Neural progenitor cell (in vitro differentiated cells): ENCODE measurements at regions not wholly inside any gene's neighbourhood (a gene's known extent, or its start where the extent isn't known, plus 50 kb on each side); places are given as distances from the start of the nearest gene placed in this dataset.

ENCODE experiments used
- DNase-seq: peaks from one replicate; pipeline ENCODE4 v3.0.0-alpha.2; 2016; ENCODE audit warnings: low spot score
- H2AFZ ChIP-seq: fragments of 200-600 bp; sonication (generic); replicated peaks from 2 replicates; pipeline ENCODE4 v1.6.1; 2016; ENCODE audit warnings: antibody characterized with exemption
- H3F3A ChIP-seq: fragments of 200-600 bp; sonication (generic); 2 replicates; pipeline ENCODE4 v1.6.1; 2016; ENCODE audit warnings: antibody characterized with exemption, low read depth
- H3K27ac ChIP-seq: fragments of 200-600 bp; sonication (generic); 2 replicates; pipeline ENCODE4 v1.5.1; 2016; ENCODE audit warnings: mild to moderate bottlenecking
- H3K27me3 ChIP-seq: fragments of 200-600 bp; sonication (generic); 2 replicates; pipeline ENCODE4 v1.6.1; 2016; ENCODE audit warnings: mild to moderate bottlenecking, moderate library complexity
- H3K36me3 ChIP-seq: fragments of 200-600 bp; sonication (generic); 2 replicates; pipeline ENCODE4 v1.5.1; 2016
- H3K4me1 ChIP-seq: fragments of 200-600 bp; sonication (generic); 2 replicates; pipeline ENCODE4 v1.6.1; 2016; ENCODE audit warnings: mixed run types
- H3K4me2 ChIP-seq: fragments of 200-600 bp; sonication (generic); 2 replicates; pipeline ENCODE4 v1.6.1; 2016
- H3K4me3 ChIP-seq: fragments of 200-600 bp; sonication (generic); 2 replicates; pipeline ENCODE4 v1.5.1; 2016
- H3K79me2 ChIP-seq: fragments of 200-600 bp; sonication (generic); 2 replicates; pipeline ENCODE4 v1.6.1; 2016; ENCODE audit warnings: low read depth
- H3K9ac ChIP-seq: fragments of 200-600 bp; sonication (generic); 2 replicates; pipeline ENCODE4 v1.6.1; 2016
- H3K9me3 ChIP-seq: fragments of 200-600 bp; sonication (generic); 2 replicates; pipeline ENCODE4 v1.5.1; 2016; ENCODE audit warnings: low read depth
- H4K20me1 ChIP-seq: fragments of 200-600 bp; sonication (generic); 2 replicates; pipeline ENCODE4 v1.6.1; 2016; ENCODE audit warnings: low read depth
- H3K27ac Mint-ChIP-seq: 3 replicates; pipeline ENCODE4 v1.8.0; 2021; ENCODE audit warnings: mixed read lengths
- H3K27me3 Mint-ChIP-seq: 2 replicates; pipeline ENCODE4 v1.8.0; 2022; ENCODE audit warnings: low read depth, mild to moderate bottlenecking, inconsistent platforms, moderate library complexity, mixed read lengths; ENCODE audit not compliant: insufficient read depth
- H3K36me3 Mint-ChIP-seq: 3 replicates; pipeline ENCODE4 v1.8.0; 2021; ENCODE audit warnings: mixed read lengths
- H3K4me1 Mint-ChIP-seq: 3 replicates; pipeline ENCODE4 v1.8.0; 2021; ENCODE audit warnings: mixed read lengths
- H3K4me3 Mint-ChIP-seq: 3 replicates; pipeline ENCODE4 v1.8.0; 2021; ENCODE audit warnings: mild to moderate bottlenecking, moderate library complexity, mixed read lengths
- H3K9me3 Mint-ChIP-seq: 3 replicates; pipeline ENCODE4 v1.8.0; 2020; ENCODE audit warnings: mixed read lengths
- CTCF ChIP-seq: fragments of 200-600 bp; sonication (generic); IDR thresholded peaks from 2 replicates; pipeline ENCODE4 v1.5.1; 2017; ENCODE audit warnings: antibody characterized with exemption, mild to moderate bottlenecking
- EZH2 ChIP-seq: fragments of 200-600 bp; sonication (generic); IDR thresholded peaks from 2 replicates; pipeline ENCODE4 v1.6.1; 2017; ENCODE audit warnings: antibody characterized with exemption, mild to moderate bottlenecking, moderate library complexity
- EZH2phosphoT487 ChIP-seq: fragments of 200-600 bp; sonication (generic); IDR thresholded peaks from 2 replicates; pipeline ENCODE4 v1.6.1; 2017; ENCODE audit warnings: antibody characterized with exemption

- Histone ChIP-seq H3K9ac (no peak overlapping the region), H2AFZ (no peak overlapping the region)
Measured at GRCh38 chr3:110858549-110858948, 213.1 kb upstream of the NECTIN3 start.

GRCh38 chr3:110859336-110859735 lies 212.3 kb upstream of the NECTIN3 start:
- Histone ChIP-seq H2AFZ (no peak overlapping the region), H4K20me1 (no peaks in the 10 kb centered on the region), H3K36me3 (no peaks in the 10 kb centered on the region), H3K27me3 (no peaks in the 10 kb centered on the region), H3K4me1 (no peaks in the 10 kb centered on the region), H3K9ac (no peak overlapping the region), H3F3A (no peaks in the 10 kb centered on the region), H3K79me2 (no peaks in the 10 kb centered on the region), H3K4me2 (no peak overlapping the region), H3K9me3 (no peaks in the 10 kb centered on the region), H3K27ac (no peak overlapping the region), H3K4me3 (no peak overlapping the region)
- H3K4me1 Mint-ChIP-seq: no peaks in the 10 kb centered on the region
- H3K4me3 Mint-ChIP-seq: no peak overlapping the region
- H3K27ac Mint-ChIP-seq: no peak overlapping the region
- no peak for DNase-seq
- TF ChIP-seq CTCF (no peak), EZH2 (no peak), EZH2phosphoT487 (no peak)
- no peaks in the 10 kb centered on the region for H3K36me3 Mint-ChIP-seq
- no peaks in the 10 kb centered on the region for H3K27me3 Mint-ChIP-seq
- H3K9me3 Mint-ChIP-seq: no peaks in the 10 kb centered on the region

More at GRCh38 chr3:110858549-110858948, 213.1 kb upstream of the NECTIN3 start:
- Histone ChIP-seq H3K9me3 (no peaks in the 10 kb centered on the region), H4K20me1 (no peaks in the 10 kb centered on the region), H3K79me2 (no peaks in the 10 kb centered on the region), H3K27ac (no peak overlapping the region), H3K4me1 (no peaks in the 10 kb centered on the region), H3K4me2 (no peak overlapping the region), H3F3A (no peaks in the 10 kb centered on the region), H3K27me3 (no peaks in the 10 kb centered on the region), H3K36me3 (no peaks in the 10 kb centered on the region), H3K4me3 (no peak overlapping the region)
- no peak for TF ChIP-seq EZH2phosphoT487
- TF ChIP-seq CTCF: no peak
- TF ChIP-seq EZH2: no peak
- no peaks in the 10 kb centered on the region for H3K36me3 Mint-ChIP-seq
- H3K9me3 Mint-ChIP-seq: no peaks in the 10 kb centered on the region
- no peak overlapping the region for H3K4me3 Mint-ChIP-seq
- no peaks in the 10 kb centered on the region for H3K27me3 Mint-ChIP-seq
- no peak overlapping the region for H3K27ac Mint-ChIP-seq
- no peak for DNase-seq
- no peaks in the 10 kb centered on the region for H3K4me1 Mint-ChIP-seq

GRCh38 chr3:110859993-110860392 lies 211.6 kb upstream of the NECTIN3 start:
- H3K79me2 ChIP-seq: no peaks in the 10 kb centered on the region
- Mint-ChIP-seq H3K4me1 (no peaks in the 10 kb centered on the region), H3K27ac (no peak overlapping the region), H3K36me3 (no peaks in the 10 kb centered on the region), H3K27me3 (no peaks in the 10 kb centered on the region), H3K9me3 (no peaks in the 10 kb centered on the region), H3K4me3 (no peak overlapping the region)
- no peak for TF ChIP-seq EZH2
- TF ChIP-seq CTCF: no peak
- TF ChIP-seq EZH2phosphoT487: no peak
- no peaks in the 10 kb centered on the region for H3F3A ChIP-seq
- no peaks in the 10 kb centered on the region for H4K20me1 ChIP-seq
- H3K4me2 ChIP-seq: no peak overlapping the region
- no peak for DNase-seq
- H3K27ac ChIP-seq: no peak overlapping the region
- no peaks in the 10 kb centered on the region for H3K36me3 ChIP-seq
- H3K4me1 ChIP-seq: no peaks in the 10 kb centered on the region
- no peak overlapping the region for H3K4me3 ChIP-seq
- no peaks in the 10 kb centered on the region for H3K9me3 ChIP-seq
- no peak overlapping the region for H3K9ac ChIP-seq
- no peak overlapping the region for H2AFZ ChIP-seq
- no peaks in the 10 kb centered on the region for H3K27me3 ChIP-seq

GRCh38 chr3:110865934-110866333 lies 205.7 kb upstream of the NECTIN3 start:
- Histone ChIP-seq H3K27ac (no peak overlapping the region), H3K4me3 (no peak overlapping the region), H2AFZ (no peak overlapping the region), H3F3A (no peaks in the 10 kb centered on the region), H4K20me1 (no peaks in the 10 kb centered on the region), H3K36me3 (no peaks in the 10 kb centered on the region), H3K27me3 (no peaks in the 10 kb centered on the region), H3K4me1 (no peaks in the 10 kb centered on the region), H3K9me3 (no peaks in the 10 kb centered on the region), H3K9ac (no peak overlapping the region), H3K4me2 (no peak overlapping the region), H3K79me2 (no peaks in the 10 kb centered on the region)
- Mint-ChIP-seq H3K4me1 (no peaks in the 10 kb centered on the region), H3K36me3 (no peaks in the 10 kb centered on the region), H3K4me3 (no peak overlapping the region), H3K27me3 (no peaks in the 10 kb centered on the region), H3K27ac (no peak overlapping the region), H3K9me3 (no peaks in the 10 kb centered on the region)
- no peak for TF ChIP-seq EZH2
- no peak for TF ChIP-seq EZH2phosphoT487
- no peak for TF ChIP-seq CTCF
- no peak for DNase-seq
